ENCODE measurements at regions not wholly inside any gene's neighbourhood (a gene's known extent, or its start where the extent isn't known, plus 50 kb on each side); places are given as distances from the start of the nearest gene placed in this dataset.

DNA sequence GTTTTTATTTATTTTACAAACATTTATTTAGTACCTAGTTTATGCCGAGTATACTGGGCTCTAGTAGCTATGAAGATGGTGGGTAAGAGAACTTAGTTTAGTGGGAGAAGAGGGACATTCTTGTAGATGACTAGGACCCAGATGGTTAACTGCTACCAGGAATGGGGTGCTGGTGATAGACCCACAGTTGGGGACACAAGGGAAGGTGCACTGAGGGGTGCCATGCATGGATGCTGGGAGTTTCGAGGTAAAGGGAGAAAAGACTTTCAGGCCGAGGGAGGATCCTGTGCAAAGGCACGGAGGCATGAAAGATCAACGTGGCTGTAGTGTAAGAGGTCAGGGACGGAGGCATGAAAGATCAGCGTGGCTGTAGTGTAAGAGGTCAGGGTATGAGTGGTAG, 204.2 kb upstream of the HABP2 start:
- no peaks in the 10 kb centered on the region for H3K79me2 ChIP-seq (ENCODE audit: low read length)

GRCh38 chr10:113350311-113351040, 202.4 kb upstream of the HABP2 start:
- Histone ChIP-seq H2AFZ (ENCODE audit: low read depth, low read length) (no peak overlapping the region), H3K4me2 (ENCODE audit: low read length) (no peak overlapping the region), H3K9ac (ENCODE audit: low read length) (no peak overlapping the region), H3K4me3 (ENCODE audit: low read length) (no peak overlapping the region), H4K20me1 (ENCODE audit: insufficient read depth, low read length) (no peaks in the 10 kb centered on the region), H3K36me3 (replicated peaks; ENCODE audit: low read depth, low read length) (no peaks in the 10 kb centered on the region), H3K79me2 (ENCODE audit: low read length) (no peaks in the 10 kb centered on the region), H3K27ac (ENCODE audit: low read length) (no peak overlapping the region), H3K27me3 (ENCODE audit: low read depth, low read length) (no peaks in the 10 kb centered on the region), H3K9me3 (ENCODE audit: insufficient read depth, low read length) (no peaks in the 10 kb centered on the region), H3K4me1 (ENCODE audit: low read length) (no peaks in the 10 kb centered on the region)
- TF ChIP-seq EZH2phosphoT487 (IDR thresholded peaks at IDR 0.05; ENCODE audit: low read depth) = no peak
- TF ChIP-seq, protein P1, sequence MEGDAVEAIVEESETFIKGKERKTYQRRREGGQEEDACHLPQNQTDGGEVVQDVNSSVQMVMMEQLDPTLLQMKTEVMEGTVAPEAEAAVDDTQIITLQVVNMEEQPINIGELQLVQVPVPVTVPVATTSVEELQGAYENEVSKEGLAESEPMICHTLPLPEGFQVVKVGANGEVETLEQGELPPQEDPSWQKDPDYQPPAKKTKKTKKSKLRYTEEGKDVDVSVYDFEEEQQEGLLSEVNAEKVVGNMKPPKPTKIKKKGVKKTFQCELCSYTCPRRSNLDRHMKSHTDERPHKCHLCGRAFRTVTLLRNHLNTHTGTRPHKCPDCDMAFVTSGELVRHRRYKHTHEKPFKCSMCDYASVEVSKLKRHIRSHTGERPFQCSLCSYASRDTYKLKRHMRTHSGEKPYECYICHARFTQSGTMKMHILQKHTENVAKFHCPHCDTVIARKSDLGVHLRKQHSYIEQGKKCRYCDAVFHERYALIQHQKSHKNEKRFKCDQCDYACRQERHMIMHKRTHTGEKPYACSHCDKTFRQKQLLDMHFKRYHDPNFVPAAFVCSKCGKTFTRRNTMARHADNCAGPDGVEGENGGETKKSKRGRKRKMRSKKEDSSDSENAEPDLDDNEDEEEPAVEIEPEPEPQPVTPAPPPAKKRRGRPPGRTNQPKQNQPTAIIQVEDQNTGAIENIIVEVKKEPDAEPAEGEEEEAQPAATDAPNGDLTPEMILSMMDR (IDR thresholded peaks at IDR 0.05; ENCODE audit: low read depth, low read length) = no peak

More for the DNA sequence above, 204.2 kb upstream of the HABP2 start:
- H4K20me1 ChIP-seq (ENCODE audit: insufficient read depth, low read length) = no peaks in the 10 kb centered on the region
- TF ChIP-seq, protein P1 (IDR thresholded peaks at IDR 0.05; ENCODE audit: low read depth, low read length) = no peak
- TF ChIP-seq EZH2phosphoT487 (IDR thresholded peaks at IDR 0.05; ENCODE audit: low read depth) = no peak
- no peak overlapping the region for H3K27ac ChIP-seq (ENCODE audit: low read length)
- H2AFZ ChIP-seq (ENCODE audit: low read depth, low read length) = no peak overlapping the region
- no peak overlapping the region for H3K9ac ChIP-seq (ENCODE audit: low read length)
- H3K4me3 ChIP-seq (ENCODE audit: low read length) = no peak overlapping the region
- H3K4me2 ChIP-seq (ENCODE audit: low read length) = no peak overlapping the region
- no peaks in the 10 kb centered on the region for H3K27me3 ChIP-seq (ENCODE audit: low read depth, low read length)
- no peaks in the 10 kb centered on the region for H3K4me1 ChIP-seq (ENCODE audit: low read length)
- no peaks in the 10 kb centered on the region for H3K9me3 ChIP-seq (ENCODE audit: insufficient read depth, low read length)
- H3K36me3 ChIP-seq (replicated peaks; ENCODE audit: low read depth, low read length) = no peaks in the 10 kb centered on the region

DNA sequence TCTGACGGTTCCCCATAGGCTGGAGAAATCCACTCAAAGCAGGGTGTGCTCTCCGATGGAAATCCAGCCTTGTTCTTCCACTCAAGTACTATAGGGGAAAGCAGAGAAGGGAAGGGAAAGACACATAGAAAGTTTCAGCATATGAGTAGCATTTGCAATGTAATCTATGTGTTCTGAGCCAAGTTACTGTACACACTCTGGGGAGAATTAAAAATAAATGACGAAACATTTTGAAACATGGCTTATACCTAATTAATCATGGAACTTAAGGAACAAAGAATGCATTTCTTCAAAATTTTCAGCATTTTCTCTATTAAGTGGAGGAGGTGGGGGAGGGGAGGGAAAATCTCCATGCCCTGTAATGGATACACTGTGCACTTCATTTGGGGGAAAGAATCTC, 198.1 kb upstream of the HABP2 start:
- H3K9ac ChIP-seq (ENCODE audit: low read length) = no peak overlapping the region
- H3K9me3 ChIP-seq (ENCODE audit: insufficient read depth, low read length) = no peaks in the 10 kb centered on the region
- H3K27ac ChIP-seq (ENCODE audit: low read length) = no peak overlapping the region
- H3K27me3 ChIP-seq (ENCODE audit: low read depth, low read length) = 0 out of 2 replicates have a peak, but pooled peaks cover 4% of the 10 kb centered on the region
- TF ChIP-seq, protein P1 (IDR thresholded peaks at IDR 0.05; ENCODE audit: low read depth, low read length) = no peak
- TF ChIP-seq EZH2phosphoT487 (IDR thresholded peaks at IDR 0.05; ENCODE audit: low read depth) = no peak
- no peaks in the 10 kb centered on the region for H3K4me1 ChIP-seq (ENCODE audit: low read length)
- no peak overlapping the region for H3K4me3 ChIP-seq (ENCODE audit: low read length)
- H3K79me2 ChIP-seq (ENCODE audit: low read length) = no peaks in the 10 kb centered on the region
- no peaks in the 10 kb centered on the region for H3K36me3 ChIP-seq (replicated peaks; ENCODE audit: low read depth, low read length)
- H4K20me1 ChIP-seq (ENCODE audit: insufficient read depth, low read length) = no peaks in the 10 kb centered on the region
- H2AFZ ChIP-seq (ENCODE audit: low read depth, low read length) = no peak overlapping the region
- no peak overlapping the region for H3K4me2 ChIP-seq (ENCODE audit: low read length)

DNA sequence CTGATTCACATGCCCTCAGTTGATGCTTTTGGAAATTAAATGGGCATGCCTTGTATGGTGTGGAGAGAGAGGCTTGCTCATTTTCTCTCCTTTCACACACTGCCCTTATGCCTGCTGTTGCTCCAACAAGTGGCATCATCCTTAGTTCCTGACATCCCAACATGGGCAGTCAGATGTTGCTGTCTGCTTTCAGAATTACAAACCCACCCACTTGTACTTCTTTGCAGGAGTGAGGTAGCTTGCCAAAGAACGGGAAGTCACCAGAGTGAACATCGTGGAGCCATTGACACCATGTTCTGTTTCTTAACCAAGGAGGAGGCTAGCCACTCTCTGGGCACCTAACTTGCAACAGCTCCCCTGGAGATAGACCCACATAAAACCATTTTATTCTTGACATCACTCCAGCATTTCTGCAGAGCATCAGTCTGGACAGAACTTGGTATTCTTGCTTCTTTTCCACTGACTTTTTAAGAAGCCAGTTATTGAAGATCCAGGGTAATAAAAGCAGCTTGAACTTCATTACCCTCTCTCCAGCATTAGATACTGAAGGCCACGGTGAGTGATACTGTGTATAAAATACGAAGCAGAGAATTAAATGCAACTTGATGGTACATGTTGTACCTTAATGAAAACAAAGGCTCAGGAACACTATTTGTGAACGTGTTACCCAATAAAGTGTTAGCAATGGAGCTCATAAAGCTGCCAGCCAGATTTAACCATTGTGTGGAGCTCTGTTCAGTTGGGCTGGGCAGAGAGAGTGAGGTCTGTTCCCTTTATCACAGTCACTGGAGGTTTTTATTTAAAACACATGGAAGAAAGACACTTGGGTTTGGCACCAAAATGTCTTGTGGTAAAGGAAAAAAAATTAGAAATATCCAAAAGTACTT, 195.8 kb upstream of the HABP2 start:
- no peak overlapping the region for H2AFZ ChIP-seq (ENCODE audit: low read depth, low read length)
- no peak overlapping the region for H3K4me3 ChIP-seq (ENCODE audit: low read length)
- H3K4me2 ChIP-seq (ENCODE audit: low read length) = no peak overlapping the region
- no peaks in the 10 kb centered on the region for H3K4me1 ChIP-seq (ENCODE audit: low read length)
- H4K20me1 ChIP-seq (ENCODE audit: insufficient read depth, low read length) = no peaks in the 10 kb centered on the region
- H3K9ac ChIP-seq (ENCODE audit: low read length) = no peak overlapping the region
- no peaks in the 10 kb centered on the region for H3K36me3 ChIP-seq (replicated peaks; ENCODE audit: low read depth, low read length)
- TF ChIP-seq EZH2phosphoT487 (IDR thresholded peaks at IDR 0.05; ENCODE audit: low read depth) = no peak
- TF ChIP-seq, protein P1 (IDR thresholded peaks at IDR 0.05; ENCODE audit: low read depth, low read length) = no peak
- H3K79me2 ChIP-seq (ENCODE audit: low read length) = no peaks in the 10 kb centered on the region
- no peaks in the 10 kb centered on the region for H3K9me3 ChIP-seq (ENCODE audit: insufficient read depth, low read length)
- 0 out of 2 replicates have a peak, but pooled peaks cover 4% of the 10 kb centered on the region for H3K27me3 ChIP-seq (ENCODE audit: low read depth, low read length)
- no peak overlapping the region for H3K27ac ChIP-seq (ENCODE audit: low read length)

Data from OCI-LY3 (cell line).